GM23248 (cell line): ENCODE measurements at regions not wholly inside any gene's neighbourhood (a gene's known extent, or its start where the extent isn't known, plus 50 kb on each side); places are given as distances from the start of the nearest gene placed in this dataset.

Experiments used
- EZH2 ChIP-seq: fragments of 200-600 bp; sonication (generic); IDR thresholded peaks from 2 replicates; pipeline ENCODE4 v1.6.1; 2018; ENCODE audit warnings: antibody characterized with exemption, mild to moderate bottlenecking; ENCODE audit not compliant: insufficient read depth, poor library complexity, severe bottlenecking
- EZH2phosphoT487 ChIP-seq: fragments of 200-600 bp; sonication (generic); IDR thresholded peaks from 2 replicates; pipeline ENCODE4 v1.6.1; 2018; ENCODE audit warnings: antibody characterized with exemption, moderate library complexity, mild to moderate bottlenecking, low read depth; ENCODE audit not compliant: insufficient read depth

- TF ChIP-seq EZH2phosphoT487: no peak
- no peak for TF ChIP-seq EZH2
Measured at GRCh38 chr5:74526111-74526510, 114.4 kb downstream of the ENC1 start.
